ENCODE measurements at regions not wholly inside any gene's neighbourhood (a gene's known extent, or its start where the extent isn't known, plus 50 kb on each side); places are given as distances from the start of the nearest gene placed in this dataset.

- intact Hi-C loops (cut with DNase I; ENCODE audit: low total_unique reads) (no loop called here), in situ Hi-C loops (cut with MboI; ENCODE audit: low pct_ligation_motif_present in 1 of 4, low pct_unique_long_range_greater_than_20kb in 1 of 4, low sequenced_read_pairs in 3 of 4) (no loop called here)
- Histone ChIP-seq H3K27me3 (no peaks in the 10 kb centered on the region), H3K9me3 (no peaks in the 10 kb centered on the region), H3K36me3 (no peaks in the 10 kb centered on the region), H3K4me3 (no peak overlapping the region), H3K4me1 (no peaks in the 10 kb centered on the region), H3K27ac (no peak overlapping the region)
- 70 to 92% methylated on average over 1 to 5 of the region's 5 CpGs for WGBS, 2 donors (ENCODE audit: low coverage in 1 of 2)
- DNase-seq = no peak
- TF ChIP-seq EP300 (IDR thresholded peaks at IDR 0.05; ENCODE audit: low read depth) (no peak), CTCF (IDR thresholded peaks at IDR 0.05) (no peak), POLR2AphosphoS5 (IDR thresholded peaks at IDR 0.05) (no peak), POLR2A (IDR thresholded peaks at IDR 0.05) (no peak)
Observed at GRCh38 chr3:54028372-54028771, 94.0 kb upstream of the CACNA2D3 start.

GRCh38 chr3:54026543-54026942, 95.8 kb upstream of the CACNA2D3 start:
- DNase-seq = no peak

GRCh38 chr3:54021071-54021470, 101.3 kb upstream of the CACNA2D3 start:
- Histone ChIP-seq H3K36me3 (no peaks in the 10 kb centered on the region), H3K27ac (no peak overlapping the region), H3K4me1 (no peaks in the 10 kb centered on the region), H3K27me3 (no peaks in the 10 kb centered on the region), H3K9me3 (peaks cover 0 to 9% of the 10 kb centered on the region in 2 donors), H3K4me3 (no peak overlapping the region)
- intact Hi-C loops (cut with DNase I; ENCODE audit: low total_unique reads) (no loop called here), in situ Hi-C loops (cut with MboI; ENCODE audit: low pct_ligation_motif_present in 1 of 4, low pct_unique_long_range_greater_than_20kb in 1 of 4, low sequenced_read_pairs in 3 of 4) (no loop called here)
- TF ChIP-seq POLR2A (IDR thresholded peaks at IDR 0.05) = no peak
- TF ChIP-seq CTCF (IDR thresholded peaks at IDR 0.05) = no peak
- TF ChIP-seq EP300 (IDR thresholded peaks at IDR 0.05; ENCODE audit: low read depth) = no peak
- no peak for TF ChIP-seq POLR2AphosphoS5 (IDR thresholded peaks at IDR 0.05)
- no peak for DNase-seq
- WGBS, 2 donors (ENCODE audit: low coverage in 1 of 2) = 63 to 72% methylated on average over 3 of the region's 3 CpGs

More at GRCh38 chr3:54026543-54026942, 95.8 kb upstream of the CACNA2D3 start:
- WGBS, 2 donors (ENCODE audit: low coverage in 1 of 2) = 58% methylated on average over 2 of the region's 2 CpGs
- intact Hi-C loops (cut with DNase I; ENCODE audit: low total_unique reads) = no loop called here
- TF ChIP-seq CTCF (IDR thresholded peaks at IDR 0.05) (no peak), EP300 (IDR thresholded peaks at IDR 0.05; ENCODE audit: low read depth) (no peak)
- H3K27ac ChIP-seq = no peak overlapping the region
- in situ Hi-C loops (cut with MboI; ENCODE audit: low pct_ligation_motif_present in 1 of 4, low pct_unique_long_range_greater_than_20kb in 1 of 4, low sequenced_read_pairs in 3 of 4) = no loop called here
- no peaks in the 10 kb centered on the region for H3K9me3 ChIP-seq
- H3K36me3 ChIP-seq = no peaks in the 10 kb centered on the region
- H3K27me3 ChIP-seq = no peaks in the 10 kb centered on the region
- H3K4me3 ChIP-seq = no peak overlapping the region
- H3K4me1 ChIP-seq = no peaks in the 10 kb centered on the region

GRCh38 chr3:54020436-54020835, 101.9 kb upstream of the CACNA2D3 start:
- in situ Hi-C loops (cut with MboI; ENCODE audit: low pct_ligation_motif_present in 1 of 4, low pct_unique_long_range_greater_than_20kb in 1 of 4, low sequenced_read_pairs in 3 of 4) = no loop called here
- Histone ChIP-seq H3K27me3 (no peaks in the 10 kb centered on the region), H3K4me1 (no peaks in the 10 kb centered on the region), H3K36me3 (no peaks in the 10 kb centered on the region), H3K27ac (no peak overlapping the region), H3K4me3 (no peak overlapping the region), H3K9me3 (peaks cover 0 to 9% of the 10 kb centered on the region in 2 donors)
- DNase-seq = no peak
- intact Hi-C loops (cut with DNase I; ENCODE audit: low total_unique reads) = no loop called here
- TF ChIP-seq CTCF (IDR thresholded peaks at IDR 0.05) = no peak
- TF ChIP-seq EP300 (IDR thresholded peaks at IDR 0.05; ENCODE audit: low read depth) = no peak
- TF ChIP-seq POLR2AphosphoS5 (IDR thresholded peaks at IDR 0.05) = no peak
- no peak for TF ChIP-seq POLR2A (IDR thresholded peaks at IDR 0.05)
- WGBS, 2 donors (ENCODE audit: low coverage in 1 of 2) = 87 to 90% methylated on average over 2 to 3 of the region's 3 CpGs
